ENCODE measurements at regions not wholly inside any gene's neighbourhood (a gene's known extent, or its start where the extent isn't known, plus 50 kb on each side); places are given as distances from the start of the nearest gene placed in this dataset.

GRCh38 chr7:86942995-86943394 lies 116.5 kb downstream of the ELAPOR2 start:
- H3K27me3 Mint-ChIP-seq (ENCODE audit: low read depth) = no peaks in the 10 kb centered on the region
- H3K4me3 Mint-ChIP-seq = no peak overlapping the region
- H3K27ac Mint-ChIP-seq = no peak overlapping the region
- TF ChIP-seq CTCF (IDR thresholded peaks at IDR 0.05; ENCODE audit: unreplicated experiment in 3 of 3) = no peak
- peaks cover 9% of the 10 kb centered on the region for H3K4me1 Mint-ChIP-seq
- no peaks in the 10 kb centered on the region for H3K9me3 Mint-ChIP-seq
- H3K36me3 Mint-ChIP-seq (ENCODE audit: low read depth) = peaks cover 8% of the 10 kb centered on the region

DNA sequence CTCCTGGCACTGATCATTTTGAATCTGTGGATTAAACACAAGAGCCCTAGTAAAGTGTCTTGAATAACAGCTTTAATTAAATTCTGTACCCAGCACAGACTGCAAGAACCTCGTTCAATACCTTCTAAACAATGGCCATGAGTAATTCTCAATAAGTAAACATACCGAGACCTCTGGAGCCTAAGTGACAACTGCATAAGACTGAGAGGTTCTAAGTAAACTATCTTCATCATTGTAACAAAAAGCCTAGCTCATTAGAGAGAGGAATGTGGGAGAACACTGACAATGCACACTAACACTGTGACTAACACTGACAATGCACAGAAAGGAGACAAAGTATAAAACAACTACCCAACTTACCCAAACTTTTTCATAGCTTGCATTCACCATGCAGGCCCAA lies 117.4 kb downstream of the ELAPOR2 start:
- H3K4me3 Mint-ChIP-seq = no peak overlapping the region
- peak overlapping the region in 1 of 3 experiments; percentile 24 for H3K27ac Mint-ChIP-seq
- no peak for TF ChIP-seq CTCF (IDR thresholded peaks at IDR 0.05; ENCODE audit: unreplicated experiment in 3 of 3)
- peaks cover 10% of the 10 kb centered on the region for H3K36me3 Mint-ChIP-seq (ENCODE audit: low read depth)
- no peaks in the 10 kb centered on the region for H3K9me3 Mint-ChIP-seq
- H3K4me1 Mint-ChIP-seq = peaks cover 8% of the 10 kb centered on the region
- H3K27me3 Mint-ChIP-seq (ENCODE audit: low read depth) = no peaks in the 10 kb centered on the region

DNA sequence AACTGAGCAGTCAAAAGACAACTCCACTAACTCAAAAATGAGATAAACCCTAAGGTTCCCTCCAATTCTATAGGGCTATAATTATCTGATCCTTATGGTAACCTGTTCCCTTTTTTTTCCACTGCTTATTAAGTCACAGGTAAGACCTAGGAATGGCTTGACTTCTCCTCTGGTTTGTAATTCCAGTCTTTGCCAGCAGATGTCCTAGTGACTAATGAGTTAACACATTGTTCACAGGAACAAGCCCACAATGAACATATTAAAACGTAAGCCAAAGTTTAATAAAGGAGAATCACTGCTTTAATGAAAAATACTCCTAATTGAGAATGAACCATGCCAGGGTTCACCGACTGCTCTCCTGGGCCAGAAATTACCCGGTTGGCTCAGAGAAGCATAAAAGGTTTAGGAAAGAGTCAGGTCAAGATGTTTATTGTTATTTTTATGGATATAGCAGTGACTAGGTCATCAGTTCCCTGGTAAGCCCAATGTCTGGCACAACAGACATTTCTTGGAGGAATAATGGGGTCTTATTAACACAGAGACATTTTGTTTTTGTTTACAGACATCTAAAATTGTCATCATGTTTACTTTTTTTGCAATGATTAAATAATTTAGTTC lies 120.1 kb downstream of the ELAPOR2 start:
- Mint-ChIP-seq H3K27ac (peak overlapping the region in 1 of 3 experiments; percentile 22), H3K4me1 (peaks cover 8% of the 10 kb centered on the region), H3K4me3 (no peak overlapping the region), H3K36me3 (ENCODE audit: low read depth) (peaks cover 14% of the 10 kb centered on the region), H3K9me3 (no peaks in the 10 kb centered on the region), H3K27me3 (ENCODE audit: low read depth) (no peaks in the 10 kb centered on the region)
- peak; percentile 64 to 87 (median 67) for TF ChIP-seq CTCF (IDR thresholded peaks at IDR 0.05; ENCODE audit: unreplicated experiment in 3 of 3)

GRCh38 chr7:86937363-86937878 lies 122.0 kb downstream of the ELAPOR2 start:
- Mint-ChIP-seq H3K4me3 (no peak overlapping the region), H3K27ac (no peak overlapping the region), H3K4me1 (peaks cover 8% of the 10 kb centered on the region), H3K36me3 (ENCODE audit: low read depth) (peaks cover 15% of the 10 kb centered on the region), H3K27me3 (ENCODE audit: low read depth) (no peaks in the 10 kb centered on the region), H3K9me3 (no peaks in the 10 kb centered on the region)
- no peak for TF ChIP-seq CTCF (IDR thresholded peaks at IDR 0.05; ENCODE audit: unreplicated experiment in 3 of 3)

DNA sequence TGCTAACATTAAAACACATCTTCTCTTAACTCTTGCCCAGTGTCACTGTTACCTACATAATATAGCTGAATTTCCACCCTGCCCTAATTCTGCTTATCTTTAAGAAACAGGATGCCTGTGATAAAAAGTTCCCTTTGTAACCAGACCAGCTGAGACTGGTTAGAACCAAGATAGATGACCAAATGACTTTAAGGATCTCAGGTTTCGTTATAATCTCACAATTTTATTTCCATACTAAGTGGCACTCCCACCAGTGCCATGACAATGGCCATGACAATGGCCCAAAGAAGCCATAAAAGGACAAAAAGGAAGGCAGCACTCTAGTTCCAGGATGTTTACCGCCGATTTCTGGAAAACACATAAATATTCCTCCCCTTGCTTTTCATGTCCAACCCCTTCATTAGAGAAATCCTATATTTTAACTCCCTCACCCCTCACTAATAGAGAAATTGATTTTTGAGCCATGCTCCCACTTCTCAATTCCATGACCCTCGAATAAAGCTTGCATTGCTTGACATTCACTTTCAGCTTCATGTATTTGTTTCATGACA lies 126.1 kb downstream of the ELAPOR2 start:
- H3K4me3 Mint-ChIP-seq = no peak overlapping the region
- H3K9me3 Mint-ChIP-seq = no peaks in the 10 kb centered on the region
- no peak for TF ChIP-seq CTCF (IDR thresholded peaks at IDR 0.05; ENCODE audit: unreplicated experiment in 3 of 3)
- no peaks in the 10 kb centered on the region for H3K27me3 Mint-ChIP-seq (ENCODE audit: low read depth)
- H3K4me1 Mint-ChIP-seq = no peaks in the 10 kb centered on the region
- H3K36me3 Mint-ChIP-seq (ENCODE audit: low read depth) = peaks cover 30% of the 10 kb centered on the region
- no peak overlapping the region for H3K27ac Mint-ChIP-seq

DNA sequence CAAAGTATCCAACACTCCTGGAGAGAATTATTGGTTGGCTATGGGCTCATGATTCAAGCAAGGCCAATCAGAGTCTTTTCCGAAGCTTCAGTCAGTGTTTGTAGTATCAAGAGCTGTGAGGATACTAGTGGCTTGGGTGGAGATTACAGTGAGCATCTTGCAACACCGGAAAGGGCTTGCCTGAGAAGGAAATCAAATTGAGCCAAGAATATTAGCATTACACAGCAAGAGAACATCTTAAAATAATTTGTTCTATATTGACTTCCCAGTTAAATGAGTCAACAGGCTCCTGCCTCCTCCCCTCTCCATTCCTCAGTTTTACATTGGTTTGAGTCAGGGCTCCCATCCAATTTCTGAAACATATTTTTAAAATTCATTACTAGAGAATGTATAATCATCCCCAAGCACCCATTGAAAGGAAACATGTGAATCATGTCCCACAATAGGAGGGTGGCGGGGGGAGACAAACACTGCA lies 127.4 kb downstream of the ELAPOR2 start:
- H3K9me3 Mint-ChIP-seq = no peaks in the 10 kb centered on the region
- H3K27me3 Mint-ChIP-seq (ENCODE audit: low read depth) = no peaks in the 10 kb centered on the region
- peaks cover 25% of the 10 kb centered on the region for H3K36me3 Mint-ChIP-seq (ENCODE audit: low read depth)
- TF ChIP-seq CTCF (IDR thresholded peaks at IDR 0.05; ENCODE audit: unreplicated experiment in 3 of 3) = no peak
- H3K4me1 Mint-ChIP-seq = no peaks in the 10 kb centered on the region
- no peak overlapping the region for H3K27ac Mint-ChIP-seq
- no peak overlapping the region for H3K4me3 Mint-ChIP-seq
